Heart left ventricle (tissue), 13 donors: ENCODE measurements at regions not wholly inside any gene's neighbourhood (a gene's known extent, or its start where the extent isn't known, plus 50 kb on each side); places are given as distances from the start of the nearest gene placed in this dataset.

ENCODE experiments used
- POLR2A ChIP-seq, 2 donors: fragments of 450-650 bp; IDR thresholded peaks; one replicate each; pipeline ENCODE4 v1.6.1; 2017; ENCODE audit warnings: antibody characterized with exemption in 2 of 2, mild to moderate bottlenecking in 2 of 2, moderate library complexity in 2 of 2
- TF ChIP-seq, protein P1 (sequence below), 12 donors: fragments of 200-600 bp; sonication (generic) in 4 of 12; IDR thresholded peaks; one replicate each; pipeline versions ENCODE4 v1.5.0 to v1.8.0; 2018 to 2022; ENCODE audit warnings: antibody characterized with exemption in 12 of 12, mild to moderate bottlenecking in 5 of 12
- donor health status: ischemic (EF 13 %, LVEDD 7.1; RV severe dilation, severe dysfunction).
- donor health status: DM: no; HTN: yes; CAD: no.
- donor health status: DM: no; HTN: no; CAD: no.
- donor health status: ischemic (EF 25% LVEDD 6.9; RV normal size, moderate dysfunction).
- donor health status: ischemic (EF 25% LVEDD 5.7; RV mildly dilated, moderate dysfunction).
- donor health status: ischemic (EF 35%, LVEDD 5.7; RV mildly dilated, moderate dysfunction).
- donor health status: nonischemic (EF 11% LVEDD 7.7; RV severe dilation, severe dysfunction).
- donor health status: DM: yes; HTN: yes; CAD: no.
- donor health status: PGD.
- donor health status: ischemic (EF 29% LVEDD 5.4; RV normal size, mild dysfunction).
- donor health status: nonischemic (EF 23%, LVEDD 6.1; RV moderate dilation, normal function).

GRCh38 chr2:57408587-57408986, 638.0 kb upstream of the VRK2 start:
- TF ChIP-seq, protein P1, sequence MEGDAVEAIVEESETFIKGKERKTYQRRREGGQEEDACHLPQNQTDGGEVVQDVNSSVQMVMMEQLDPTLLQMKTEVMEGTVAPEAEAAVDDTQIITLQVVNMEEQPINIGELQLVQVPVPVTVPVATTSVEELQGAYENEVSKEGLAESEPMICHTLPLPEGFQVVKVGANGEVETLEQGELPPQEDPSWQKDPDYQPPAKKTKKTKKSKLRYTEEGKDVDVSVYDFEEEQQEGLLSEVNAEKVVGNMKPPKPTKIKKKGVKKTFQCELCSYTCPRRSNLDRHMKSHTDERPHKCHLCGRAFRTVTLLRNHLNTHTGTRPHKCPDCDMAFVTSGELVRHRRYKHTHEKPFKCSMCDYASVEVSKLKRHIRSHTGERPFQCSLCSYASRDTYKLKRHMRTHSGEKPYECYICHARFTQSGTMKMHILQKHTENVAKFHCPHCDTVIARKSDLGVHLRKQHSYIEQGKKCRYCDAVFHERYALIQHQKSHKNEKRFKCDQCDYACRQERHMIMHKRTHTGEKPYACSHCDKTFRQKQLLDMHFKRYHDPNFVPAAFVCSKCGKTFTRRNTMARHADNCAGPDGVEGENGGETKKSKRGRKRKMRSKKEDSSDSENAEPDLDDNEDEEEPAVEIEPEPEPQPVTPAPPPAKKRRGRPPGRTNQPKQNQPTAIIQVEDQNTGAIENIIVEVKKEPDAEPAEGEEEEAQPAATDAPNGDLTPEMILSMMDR (IDR thresholded peaks at IDR 0.05): no peak
- TF ChIP-seq POLR2A (IDR thresholded peaks at IDR 0.05): no peak
